NCI-H2196 treated with DMSO at 0.1 percent for 48 hours (cell line): ENCODE measurements at regions not wholly inside any gene's neighbourhood (a gene's known extent, or its start where the extent isn't known, plus 50 kb on each side); places are given as distances from the start of the nearest gene placed in this dataset.
"Not testable (repeated sequence)": the region's sequence is repeated elsewhere in the genome, so short reads cannot be mapped to it uniquely, and the experiment has no call there.

Experiments
- DNase-seq: peaks from one replicate; lab custom pipeline; 2025; ENCODE audit not compliant: unreplicated experiment; lab: John Stamatoyannopoulos, UW

- DNase-seq, result no peak
These were observed 224.4 kb downstream of the C7orf25 start for GRCh38 chr7:42687211-42688055.

GRCh38 chr7:42686594-42687156, 225.2 kb downstream of the C7orf25 start:
- DNase-seq, result no peak

- no peak for DNase-seq
These were observed 226.0 kb downstream of the C7orf25 start for GRCh38 chr7:42685911-42686310.

GRCh38 chr7:42677751-42678699, 233.8 kb downstream of the C7orf25 start:
- DNase-seq, result no peak

GRCh38 chr7:42674541-42674940, 237.3 kb downstream of the C7orf25 start:
- no peak for DNase-seq

GRCh38 chr7:42673951-42674350, 237.9 kb downstream of the C7orf25 start:
- no peak for DNase-seq

- DNase-seq, result no peak
These were observed 239.4 kb downstream of the C7orf25 start for GRCh38 chr7:42672339-42672999.

- no peak for DNase-seq
These were observed 240.2 kb downstream of the C7orf25 start for GRCh38 chr7:42671627-42672026.

GRCh38 chr7:42666994-42667393, 244.9 kb downstream of the C7orf25 start:
- DNase-seq, result no peak

- no peak for DNase-seq
These were observed 249.0 kb downstream of the C7orf25 start for GRCh38 chr7:42662862-42663261.

GRCh38 chr7:42661312-42661711, 250.6 kb downstream of the C7orf25 start:
- no peak for DNase-seq

GRCh38 chr7:42650701-42651100, 261.2 kb downstream of the C7orf25 start:
- DNase-seq, result no peak

- DNase-seq, result no peak
These were observed 261.7 kb downstream of the C7orf25 start for GRCh38 chr7:42650171-42650570.

- no peak for DNase-seq
These were observed 266.0 kb downstream of the C7orf25 start for GRCh38 chr7:42645906-42646305.

GRCh38 chr7:42642699-42643098, 269.2 kb downstream of the C7orf25 start:
- DNase-seq, result no peak

GRCh38 chr7:42639930-42640329, 271.9 kb downstream of the C7orf25 start:
- DNase-seq, result no peak

GRCh38 chr7:42636380-42636779, 275.5 kb downstream of the C7orf25 start:
- DNase-seq, result not testable (repeated sequence)

GRCh38 chr7:42628054-42628453, 283.8 kb downstream of the C7orf25 start:
- DNase-seq, result no peak

- no peak for DNase-seq
These were observed 284.2 kb downstream of the C7orf25 start for GRCh38 chr7:42627626-42628025.

GRCh38 chr7:42627101-42627500, 284.8 kb downstream of the C7orf25 start:
- no peak for DNase-seq

GRCh38 chr7:42625421-42625820, 286.4 kb downstream of the C7orf25 start:
- no peak for DNase-seq
